Astrocyte of the spinal cord (primary cell): ENCODE measurements at regions not wholly inside any gene's neighbourhood (a gene's known extent, or its start where the extent isn't known, plus 50 kb on each side); places are given as distances from the start of the nearest gene placed in this dataset.

Experiments
- DNase-seq: peaks from one replicate; pipeline ENCODE4 v3.0.0; 2011; ENCODE audit warnings: low read depth, low spot score
- H3K4me3 ChIP-seq: 2 replicates; pipeline ENCODE4 v1.5.1; 2011; ENCODE audit warnings: low read depth, mild to moderate bottlenecking, low read length, moderate library complexity
- in situ Hi-C: cut with HindIII; loops from 2 replicates; pipeline ENCODE4 v1.10.0; 2017; ENCODE audit warnings: low sequenced_read_pairs
- TF ChIP-seq, protein P1 (sequence below): IDR thresholded peaks from 2 replicates; pipeline ENCODE4 v1.5.1; 2012; ENCODE audit warnings: low read depth, mild to moderate bottlenecking, low read length, inconsistent platforms

DNA sequence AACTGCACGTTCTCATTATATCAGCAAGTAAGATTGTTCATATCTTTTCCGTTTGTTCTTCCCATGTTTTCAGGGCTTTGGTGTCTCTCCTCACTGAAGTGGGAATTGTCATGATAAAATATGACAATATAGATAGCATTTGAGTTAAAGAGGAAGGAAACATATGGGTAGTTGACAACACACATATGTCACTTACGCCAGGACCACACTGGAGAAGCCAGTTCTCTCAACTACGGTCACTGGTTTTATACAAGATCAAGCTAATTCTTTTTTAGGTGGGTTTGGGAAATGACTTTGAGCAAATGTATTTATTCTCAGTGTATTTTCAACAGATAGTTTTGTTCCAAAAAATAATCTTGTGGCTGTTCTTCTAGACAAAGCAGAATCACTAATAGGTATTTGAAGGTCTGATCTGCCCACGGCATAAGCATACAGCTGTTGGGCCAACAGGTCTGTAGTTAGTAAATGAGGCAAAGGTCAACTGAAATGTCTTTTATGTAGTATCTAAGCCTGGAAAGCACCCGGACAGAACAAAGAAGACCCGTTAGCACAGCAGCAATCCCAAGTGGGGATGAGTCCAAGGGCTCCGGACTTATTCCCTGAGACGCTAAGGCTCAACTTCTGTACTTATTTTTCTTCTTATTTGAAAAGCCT, 433.6 kb upstream of the ZP4 start:
- in situ Hi-C loops: no loop called here
- DNase-seq: no peak
- no peak overlapping the region for H3K4me3 ChIP-seq
- TF ChIP-seq, protein P1, sequence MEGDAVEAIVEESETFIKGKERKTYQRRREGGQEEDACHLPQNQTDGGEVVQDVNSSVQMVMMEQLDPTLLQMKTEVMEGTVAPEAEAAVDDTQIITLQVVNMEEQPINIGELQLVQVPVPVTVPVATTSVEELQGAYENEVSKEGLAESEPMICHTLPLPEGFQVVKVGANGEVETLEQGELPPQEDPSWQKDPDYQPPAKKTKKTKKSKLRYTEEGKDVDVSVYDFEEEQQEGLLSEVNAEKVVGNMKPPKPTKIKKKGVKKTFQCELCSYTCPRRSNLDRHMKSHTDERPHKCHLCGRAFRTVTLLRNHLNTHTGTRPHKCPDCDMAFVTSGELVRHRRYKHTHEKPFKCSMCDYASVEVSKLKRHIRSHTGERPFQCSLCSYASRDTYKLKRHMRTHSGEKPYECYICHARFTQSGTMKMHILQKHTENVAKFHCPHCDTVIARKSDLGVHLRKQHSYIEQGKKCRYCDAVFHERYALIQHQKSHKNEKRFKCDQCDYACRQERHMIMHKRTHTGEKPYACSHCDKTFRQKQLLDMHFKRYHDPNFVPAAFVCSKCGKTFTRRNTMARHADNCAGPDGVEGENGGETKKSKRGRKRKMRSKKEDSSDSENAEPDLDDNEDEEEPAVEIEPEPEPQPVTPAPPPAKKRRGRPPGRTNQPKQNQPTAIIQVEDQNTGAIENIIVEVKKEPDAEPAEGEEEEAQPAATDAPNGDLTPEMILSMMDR: no peak

DNA sequence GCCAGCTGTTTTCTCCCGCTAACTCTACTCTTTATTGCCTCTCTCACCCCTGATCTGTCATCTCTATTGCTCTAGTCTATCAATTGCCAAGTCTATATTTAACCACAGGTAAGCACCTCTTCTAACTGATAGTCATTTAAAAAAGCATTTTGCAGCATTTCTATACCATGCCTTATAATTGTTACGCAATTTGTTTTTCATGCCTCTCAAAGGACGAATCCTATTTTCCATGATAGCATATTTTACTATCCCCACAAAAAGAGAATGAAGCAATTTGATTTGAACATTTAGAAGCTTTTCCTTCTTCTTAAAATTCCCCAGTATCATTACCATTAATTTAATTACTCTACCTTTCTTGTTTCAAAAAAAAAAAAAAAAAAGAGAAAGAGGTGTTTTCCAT, 432.8 kb upstream of the ZP4 start:
- TF ChIP-seq, protein P1: no peak
- in situ Hi-C loops: no loop called here
- no peak overlapping the region for H3K4me3 ChIP-seq
- DNase-seq: no peak

- in situ Hi-C loops: no loop called here
- TF ChIP-seq, protein P1: no peak
- no peak for DNase-seq
- H3K4me3 ChIP-seq: no peak overlapping the region
Observed at GRCh38 chr1:238319957-238320356, 429.2 kb upstream of the ZP4 start.

GRCh38 chr1:238318294-238319110, 427.8 kb upstream of the ZP4 start:
- in situ Hi-C loops: no loop called here
- DNase-seq: no peak
- H3K4me3 ChIP-seq: no peak overlapping the region
- TF ChIP-seq, protein P1: no peak

GRCh38 chr1:238312969-238313368, 422.2 kb upstream of the ZP4 start:
- H3K4me3 ChIP-seq: no peak overlapping the region
- TF ChIP-seq, protein P1: no peak
- in situ Hi-C loops: no loop called here
- no peak for DNase-seq

GRCh38 chr1:238306411-238306810, 415.7 kb upstream of the ZP4 start:
- no peak overlapping the region for H3K4me3 ChIP-seq
- DNase-seq: no peak
- TF ChIP-seq, protein P1: no peak
- in situ Hi-C loops: no loop called here
